ENCODE measurements at regions not wholly inside any gene's neighbourhood (a gene's known extent, or its start where the extent isn't known, plus 50 kb on each side); places are given as distances from the start of the nearest gene placed in this dataset.
"Not testable (repeated sequence)": the region's sequence is repeated elsewhere in the genome, so short reads cannot be mapped to it uniquely, and the experiment has no call there.

DNA sequence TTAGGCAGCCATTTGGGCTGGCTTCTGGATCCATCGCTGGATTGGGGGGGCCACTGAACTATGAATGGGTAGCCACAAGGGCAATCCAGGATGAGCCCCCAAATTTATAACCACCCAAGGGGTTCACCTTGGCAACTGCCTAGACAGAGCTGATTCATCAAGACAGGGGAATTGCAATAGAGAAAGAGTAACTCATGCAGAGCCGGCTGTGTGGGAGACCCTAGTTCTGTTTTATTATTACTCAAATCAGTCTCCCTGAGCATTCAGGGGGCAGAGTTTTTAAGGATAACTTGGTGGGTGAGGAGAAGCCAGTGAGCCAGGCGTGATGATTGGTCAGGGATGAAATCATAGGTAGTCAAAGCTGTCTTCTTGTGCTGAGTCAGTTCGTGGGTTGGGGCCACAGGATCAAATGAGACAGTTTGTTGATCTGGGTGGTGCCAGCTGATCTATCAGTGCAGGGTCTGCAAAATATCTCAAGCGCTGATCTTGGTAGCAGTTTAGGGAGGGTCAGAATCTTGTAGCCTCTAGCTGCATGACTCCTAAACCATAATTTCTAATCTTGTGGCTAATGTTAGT is 57.9 kb downstream of the DNAJB9 start:
- DNase-seq, result no peak

DNA sequence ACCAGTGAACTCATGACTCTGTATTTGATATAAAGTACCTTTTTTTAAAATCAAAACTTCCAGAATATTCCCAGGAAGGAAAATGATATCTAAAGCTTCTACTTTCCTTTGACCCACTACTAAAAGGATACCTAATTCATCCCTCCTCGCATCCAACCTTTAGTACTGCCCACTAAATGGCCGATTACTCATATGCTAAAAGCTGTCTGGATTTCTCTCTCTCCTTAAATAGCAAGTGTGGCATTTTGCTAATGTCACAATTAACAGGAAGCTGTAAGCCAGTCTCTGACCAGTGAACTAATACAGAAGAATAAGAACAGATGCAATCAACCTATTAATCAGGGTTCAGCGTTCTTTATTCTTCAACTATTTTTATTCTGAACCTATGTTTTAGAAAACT is 59.0 kb downstream of the DNAJB9 start:
- no peak for DNase-seq

DNA sequence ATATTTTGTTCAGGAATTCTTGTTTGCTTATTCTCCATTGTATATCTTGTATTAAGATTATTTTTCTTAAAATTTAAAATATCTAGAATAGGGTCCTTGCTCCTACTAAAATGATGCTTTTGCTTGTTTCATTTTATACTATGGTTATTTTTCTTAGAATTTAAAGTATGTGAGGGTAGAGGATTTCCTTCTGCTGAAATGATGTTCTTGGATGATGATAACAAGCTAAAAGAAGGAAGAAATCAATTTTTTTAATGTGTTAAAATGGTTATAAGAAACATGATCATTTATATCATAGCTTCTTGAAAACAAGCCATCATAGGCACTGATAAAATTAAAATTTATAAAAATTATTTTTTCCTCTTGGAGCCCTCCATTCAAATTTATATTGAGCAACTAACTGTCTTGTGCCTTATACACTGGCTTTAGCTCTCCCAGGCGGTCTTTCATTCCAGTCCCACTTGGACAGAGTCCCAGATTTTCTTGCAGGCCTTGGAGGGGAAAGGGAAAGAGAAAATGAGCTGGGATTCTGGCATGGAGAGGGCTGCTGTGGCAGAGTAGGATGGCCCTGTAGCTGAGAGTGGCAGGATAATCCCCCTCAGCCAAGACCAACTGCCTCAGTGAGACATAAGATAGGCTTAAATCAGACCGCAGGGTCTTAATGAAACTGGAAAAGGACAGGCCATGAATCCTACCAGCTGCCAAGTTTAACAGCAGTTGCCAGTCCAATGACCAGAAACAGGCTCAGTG is 60.2 kb downstream of the DNAJB9 start:
- peak in 29 of 56 donors; percentile 1 to 51 (median 16) for DNase-seq

DNA sequence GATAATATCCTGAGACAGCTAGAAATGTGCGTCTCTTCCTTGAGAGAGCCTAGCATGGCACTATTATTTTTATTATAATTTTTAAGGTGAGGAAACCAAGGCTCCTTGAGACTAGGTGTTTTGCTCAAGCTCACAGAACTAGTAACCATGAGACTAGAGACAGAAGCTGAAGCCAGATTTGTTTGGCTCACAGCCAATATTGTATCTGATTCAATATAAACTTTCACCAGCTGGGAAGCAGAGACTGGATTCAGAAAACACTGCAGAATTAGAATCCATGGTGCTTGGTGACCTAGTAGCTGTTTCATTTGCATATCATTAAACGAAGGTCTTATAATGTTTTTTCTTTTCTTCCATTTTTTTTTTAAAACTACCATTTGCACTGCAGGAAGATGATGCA is 64.4 kb downstream of the DNAJB9 start:
- DNase-seq, result no peak

DNA sequence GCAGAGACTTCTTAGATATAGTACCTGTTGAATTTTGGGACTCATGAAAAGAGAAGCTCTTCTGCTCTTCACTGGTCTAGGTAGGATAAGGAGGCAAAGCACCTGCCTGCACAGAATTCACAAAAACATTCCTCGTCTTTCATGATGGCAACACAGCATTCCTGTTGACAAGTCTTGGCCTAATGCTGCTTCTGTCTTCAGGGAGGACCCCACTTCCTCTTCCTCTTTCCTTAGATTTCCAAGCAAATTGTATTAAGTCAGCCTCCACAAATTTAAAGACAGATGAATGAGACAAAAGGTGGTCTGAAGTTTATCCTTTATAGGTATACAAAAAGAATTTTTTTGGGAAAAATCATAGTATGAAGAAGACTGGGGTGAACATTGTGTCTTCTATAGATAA is 64.9 kb downstream of the DNAJB9 start:
- DNase-seq, result no peak

DNA sequence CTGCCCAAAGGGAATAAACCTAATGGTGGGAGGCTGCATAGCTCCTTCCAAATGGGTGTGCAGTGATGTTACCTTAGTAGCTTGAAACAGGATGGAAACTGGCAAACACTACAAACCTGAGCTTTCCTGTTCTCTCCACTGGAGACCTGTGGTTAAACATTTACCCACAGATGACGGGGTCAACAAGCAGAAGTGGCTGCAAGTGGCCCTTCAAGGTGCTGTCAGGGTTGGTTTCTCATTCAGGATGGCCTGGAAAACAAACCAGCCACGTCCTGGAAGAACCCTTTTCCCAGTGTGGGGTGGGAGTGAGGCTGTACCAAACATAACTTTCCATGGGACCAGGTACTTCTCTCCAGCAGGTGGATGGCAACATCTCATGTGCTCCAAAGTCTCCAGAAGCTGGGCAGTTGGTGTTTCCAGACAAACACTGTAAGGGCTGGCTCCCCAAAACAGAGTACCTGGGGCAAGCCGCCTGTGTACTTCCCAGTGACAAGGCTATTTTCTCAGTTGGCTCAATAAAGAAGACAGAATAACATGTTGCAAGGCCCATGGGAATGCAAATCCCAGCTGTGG is 67.5 kb downstream of the DNAJB9 start:
- no peak for DNase-seq

DNA sequence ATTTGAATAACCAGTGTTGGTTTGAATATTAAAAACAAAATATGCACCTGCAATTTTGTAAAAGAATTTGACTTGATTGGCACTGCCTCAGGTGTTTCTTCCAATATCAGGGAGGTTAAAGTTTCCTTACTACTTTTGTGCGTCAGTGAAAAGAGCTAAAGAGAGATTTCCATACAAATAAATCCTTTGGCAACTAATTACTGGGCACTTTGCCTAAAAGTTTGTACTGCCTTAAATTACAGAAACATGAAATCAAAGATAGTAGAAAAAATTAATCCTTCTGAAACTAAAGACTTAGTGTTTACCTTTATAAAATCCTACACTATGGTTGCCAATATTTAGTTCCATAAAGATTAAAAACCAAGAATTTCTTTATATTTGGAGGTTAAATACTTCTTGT is 72.5 kb downstream of the DNAJB9 start:
- DNase-seq, result no peak

DNA sequence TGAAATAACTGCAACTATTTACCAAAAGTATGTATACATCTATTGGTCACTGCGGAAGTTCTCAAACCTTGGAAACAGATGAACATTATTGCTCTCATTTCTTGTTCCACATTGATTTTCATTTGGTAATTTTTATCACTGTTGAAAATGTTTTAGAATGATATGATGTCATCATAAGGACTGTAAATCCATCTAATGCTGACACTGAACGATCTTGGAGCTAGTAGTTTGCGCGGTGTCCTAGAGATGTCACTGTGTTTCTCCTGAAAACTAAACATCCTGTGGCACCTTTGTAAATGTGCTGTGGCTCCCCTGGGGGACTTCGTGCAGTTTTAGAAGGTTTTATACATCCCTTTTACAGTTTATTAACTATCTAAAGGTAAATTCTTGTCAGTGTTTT is 73.5 kb downstream of the DNAJB9 start:
- no peak for DNase-seq

DNA sequence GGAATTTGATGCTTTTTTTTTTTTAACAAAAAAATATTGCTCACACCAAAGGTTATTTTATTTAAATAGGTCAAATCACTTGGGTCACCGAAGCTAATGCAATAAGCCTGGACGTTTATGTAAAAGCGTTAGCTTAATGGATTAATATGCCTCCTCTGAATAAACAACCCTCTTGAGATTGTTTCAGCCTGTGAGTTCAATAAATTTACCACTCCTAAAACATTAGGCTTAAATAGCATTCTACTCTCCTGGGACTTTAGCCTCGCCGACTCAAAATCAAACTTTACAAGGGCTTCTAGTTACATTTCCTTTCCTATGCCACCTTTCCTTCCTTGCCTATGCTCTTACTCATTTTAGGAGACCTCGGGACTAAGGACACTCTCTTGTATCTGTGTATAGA is 79.3 kb downstream of the DNAJB9 start:
- DNase-seq, result no peak

DNA sequence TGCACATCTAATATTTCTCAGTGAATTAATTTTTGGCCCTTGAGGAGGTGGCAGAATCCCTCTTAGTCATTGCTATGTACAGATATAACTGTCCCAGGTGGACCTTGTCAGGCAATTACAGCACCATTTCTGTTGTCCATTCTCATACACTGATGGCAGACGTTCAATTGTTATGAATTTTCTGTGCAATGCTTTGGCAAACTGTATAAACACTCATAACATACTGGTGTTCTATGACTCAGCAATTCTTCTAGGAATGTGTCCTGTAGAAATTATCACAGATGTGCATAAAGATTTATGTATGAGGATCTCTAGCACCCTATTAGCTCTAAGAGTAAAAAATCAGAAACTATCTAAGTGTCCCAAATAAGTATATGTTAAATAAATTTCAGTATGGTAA is 80.8 kb downstream of the DNAJB9 start:
- no peak for DNase-seq

DNA sequence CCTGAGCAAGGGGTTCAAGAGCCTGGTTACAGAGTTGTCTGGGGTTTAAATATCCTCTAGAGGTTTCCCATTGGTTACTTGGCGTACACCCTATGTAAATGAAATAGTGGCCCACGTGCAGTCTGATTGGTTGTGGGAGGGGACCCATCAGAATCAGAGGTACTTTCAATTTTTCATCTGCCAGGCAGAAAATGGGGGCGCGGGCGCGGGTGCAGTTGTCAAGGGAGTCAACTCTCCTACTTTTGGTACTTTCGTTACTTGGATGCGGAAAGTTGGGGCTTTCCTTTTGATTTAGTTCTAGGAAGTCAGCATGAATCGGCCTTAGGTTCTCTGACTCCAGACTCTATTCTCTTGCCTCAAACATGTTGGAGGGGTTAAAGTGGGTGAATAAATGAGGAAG is 83.2 kb downstream of the DNAJB9 start:
- no peak for DNase-seq

DNA sequence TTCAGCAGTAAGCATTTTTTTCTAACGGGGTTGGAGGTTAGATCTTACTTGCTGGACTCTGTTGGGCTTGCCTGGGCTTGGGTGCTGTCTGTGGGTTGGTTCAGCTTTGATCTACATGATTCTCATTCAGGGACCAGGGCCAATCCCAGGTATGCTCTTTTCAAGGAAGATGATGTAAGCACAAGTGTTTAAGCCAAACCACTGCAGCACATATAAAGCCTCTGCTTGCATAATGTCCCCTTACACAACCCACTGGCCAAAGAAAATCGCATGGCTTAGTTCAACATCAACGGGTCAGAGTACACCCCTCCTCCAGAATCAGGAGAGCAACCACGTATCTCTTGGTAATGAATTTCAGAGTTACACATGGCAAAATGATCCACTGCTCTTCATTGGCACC is 83.9 kb downstream of the DNAJB9 start:
- DNase-seq, result no peak

DNA sequence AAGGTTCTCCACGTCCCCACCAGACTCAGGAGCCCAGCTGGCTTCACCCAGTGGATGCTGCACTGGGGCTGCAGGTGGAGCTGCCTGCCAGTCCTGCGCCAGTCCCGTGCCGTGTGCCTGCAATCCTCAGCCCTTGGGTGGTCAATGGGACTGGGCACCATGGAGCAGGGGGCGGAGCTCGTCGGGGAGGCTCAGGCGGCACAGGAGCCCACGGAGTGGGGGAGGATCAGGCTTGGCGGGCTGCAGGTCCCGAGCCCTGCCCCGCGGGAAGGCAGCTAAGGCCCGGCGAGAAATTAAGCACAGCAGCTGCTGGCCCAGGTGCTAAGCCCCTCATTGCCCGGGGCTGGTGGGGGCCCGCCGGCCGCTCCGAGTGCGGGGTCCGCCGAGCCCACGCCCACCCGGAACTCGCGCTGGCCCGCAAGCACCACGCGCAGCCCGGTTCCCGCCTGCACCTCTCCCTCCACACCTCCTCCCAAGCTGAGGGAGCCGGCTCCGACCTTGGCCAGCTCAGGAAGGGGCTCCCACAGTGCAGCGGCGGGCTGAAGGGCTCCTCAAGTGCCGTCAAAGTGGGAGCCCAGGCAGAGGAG is 87.6 kb downstream of the DNAJB9 start:
- DNase-seq, result not testable (repeated sequence)

DNA sequence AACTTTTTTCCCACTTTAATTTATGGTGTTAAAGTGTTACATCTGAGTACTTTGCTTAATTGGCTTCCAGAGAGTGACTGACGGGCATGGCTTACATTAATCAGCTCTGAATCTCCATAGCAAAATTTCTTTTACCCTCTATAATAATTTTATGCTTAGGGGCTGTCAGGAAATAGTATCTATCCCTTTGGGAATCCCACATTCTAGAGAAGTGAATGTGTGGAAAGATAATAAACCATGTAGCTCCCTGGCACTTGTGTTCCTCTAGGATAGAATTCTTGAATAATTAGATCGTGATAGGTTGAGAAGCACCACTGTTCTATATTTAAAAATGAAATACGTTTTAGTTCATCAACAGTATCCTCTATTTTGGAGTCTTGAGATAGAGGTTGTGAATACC is 89.6 kb downstream of the DNAJB9 start:
- no peak for DNase-seq

DNA sequence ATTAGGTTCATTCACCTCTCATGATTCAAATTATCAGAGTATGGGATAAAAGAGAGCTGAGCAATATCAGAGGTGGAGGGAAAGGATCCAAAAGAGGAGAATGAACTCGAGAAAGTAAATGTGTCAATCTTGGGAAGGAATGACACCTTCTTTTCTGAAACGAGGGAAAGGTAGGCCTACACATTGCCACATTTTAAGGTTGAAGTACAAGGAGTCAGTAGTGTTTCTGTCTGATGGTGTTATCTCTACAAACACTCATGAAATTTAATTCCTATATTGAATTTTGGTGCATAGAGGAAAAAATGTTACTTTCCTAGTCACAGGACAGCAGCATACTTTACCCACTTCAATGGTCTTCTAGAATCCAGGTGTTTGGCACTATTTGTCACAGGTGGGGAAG is 90.2 kb downstream of the DNAJB9 start:
- DNase-seq, result no peak

DNA sequence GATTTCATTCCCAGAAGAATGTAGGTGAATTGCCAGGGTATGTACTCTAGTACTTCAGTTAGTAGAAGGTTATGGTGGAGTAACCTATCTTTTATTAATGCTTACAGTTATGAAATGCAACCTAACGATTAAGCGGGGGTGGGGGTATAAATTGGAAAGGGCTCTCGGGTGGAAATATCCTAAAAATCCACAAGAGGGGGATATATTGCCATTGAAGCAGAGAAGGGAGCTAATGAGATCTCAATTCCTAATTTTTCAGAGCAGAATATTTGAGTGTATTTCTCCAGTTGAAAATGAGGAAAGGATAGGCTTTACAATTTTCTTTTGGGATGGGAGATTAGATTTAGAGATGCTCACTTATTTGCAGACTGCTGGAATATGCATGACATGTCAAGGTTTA is 90.8 kb downstream of the DNAJB9 start:
- no peak for DNase-seq

DNA sequence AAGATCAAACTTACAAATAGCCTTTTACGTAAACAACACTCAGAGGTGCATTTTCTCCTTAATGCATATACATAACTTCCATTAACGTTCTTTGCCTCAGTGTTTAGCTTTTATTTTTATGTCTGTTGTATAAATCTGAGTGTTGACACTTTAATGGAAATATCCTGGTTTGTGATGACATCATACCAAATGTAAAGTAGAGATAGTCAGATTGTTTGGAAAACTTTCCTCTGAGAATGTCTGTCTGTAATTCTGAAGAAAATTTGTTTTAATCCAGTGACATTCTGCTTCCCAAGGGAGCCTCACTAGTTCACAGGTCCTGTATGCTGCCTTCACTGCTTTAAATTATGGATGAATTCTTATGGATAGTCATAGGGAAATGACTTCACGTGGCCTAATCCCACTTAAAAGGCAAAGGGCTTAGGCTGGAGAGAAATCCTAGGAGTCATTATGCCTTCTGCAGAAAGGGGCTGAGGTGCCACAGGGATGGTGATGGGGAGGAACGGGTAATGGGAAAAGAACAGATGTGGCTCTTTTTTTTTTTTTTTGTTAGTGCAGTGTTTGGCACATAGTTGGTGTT is 93.2 kb downstream of the DNAJB9 start:
- DNase-seq, result no peak

DNA sequence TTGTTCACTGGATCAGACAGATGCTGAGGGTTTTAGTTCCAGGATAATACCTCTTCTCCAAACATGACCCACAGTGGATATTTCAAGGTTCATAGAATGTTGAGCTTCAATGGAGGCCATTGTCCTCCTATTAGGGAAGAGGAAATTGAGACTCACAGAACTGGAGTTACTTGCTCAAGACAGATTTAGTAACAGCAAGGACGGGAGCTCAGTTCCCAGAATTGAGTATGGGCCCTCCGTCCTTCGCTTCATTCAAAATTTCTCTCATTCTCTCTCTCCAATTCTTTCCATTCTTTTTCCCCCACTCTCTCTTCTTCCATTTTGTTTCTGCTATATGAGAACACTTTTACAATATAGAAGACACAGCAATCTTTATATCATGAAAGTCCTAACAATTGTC is 94.0 kb downstream of the DNAJB9 start:
- DNase-seq, result no peak

DNA sequence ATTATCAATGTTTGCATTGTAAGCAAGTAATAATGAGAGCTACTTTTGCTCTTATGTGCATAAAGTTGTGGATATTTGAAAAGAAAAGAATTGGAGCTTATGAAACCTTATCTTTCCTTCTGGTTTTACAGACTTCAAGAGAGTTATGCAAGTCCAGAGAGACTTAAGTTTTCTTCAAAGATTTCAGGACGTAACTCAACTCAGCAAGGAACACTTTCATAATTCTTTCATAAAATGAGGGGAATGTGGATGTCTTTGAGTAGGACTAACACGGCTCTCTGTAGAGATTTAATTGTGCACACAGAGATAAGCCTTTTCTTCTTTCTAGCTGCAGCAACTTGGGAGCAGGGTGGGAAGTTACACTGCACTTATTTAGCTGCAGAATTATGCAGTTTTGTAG is 97.5 kb downstream of the DNAJB9 start:
- DNase-seq, result no peak

DNA sequence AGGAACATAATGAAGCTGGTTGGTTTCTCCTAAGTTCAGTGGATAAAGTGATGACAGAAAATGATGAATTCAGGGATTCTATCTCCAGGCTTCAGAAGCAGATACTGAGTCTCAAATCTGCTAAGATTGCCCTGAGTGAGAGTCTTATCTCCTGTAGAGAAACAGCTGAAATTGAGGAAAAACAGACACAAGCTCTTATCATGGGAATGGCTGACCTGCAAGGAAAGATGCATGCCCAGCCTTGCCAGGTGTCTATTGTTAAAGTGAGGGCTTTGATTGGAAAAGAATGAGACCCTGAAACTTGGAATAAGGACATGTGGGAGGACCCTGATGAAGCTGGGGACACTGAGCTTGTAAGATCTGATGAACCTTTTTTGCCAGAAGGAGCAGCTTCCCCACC is 100.3 kb downstream of the DNAJB9 start:
- DNase-seq, result no peak

DNA sequence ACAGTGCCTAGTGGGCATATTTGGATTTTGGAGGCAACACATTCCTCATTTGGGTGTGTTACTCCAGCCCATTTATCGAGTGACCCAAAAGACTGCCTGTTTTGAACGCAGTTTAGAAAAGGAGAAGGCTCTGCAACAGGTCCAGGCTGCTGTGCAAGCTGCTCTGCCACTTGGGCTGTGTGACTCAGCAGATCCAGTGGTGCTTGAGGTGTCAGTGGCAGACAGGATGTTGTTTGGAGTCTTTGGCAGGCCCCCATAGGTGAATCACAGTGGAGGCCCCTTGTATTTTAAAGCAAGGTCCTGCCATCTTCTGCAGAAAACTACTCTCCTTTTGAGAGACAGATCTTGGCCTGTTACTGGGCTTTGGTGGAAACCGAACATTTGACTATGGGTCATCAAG is 104.0 kb downstream of the DNAJB9 start:
- not testable (repeated sequence) for DNase-seq

DNA sequence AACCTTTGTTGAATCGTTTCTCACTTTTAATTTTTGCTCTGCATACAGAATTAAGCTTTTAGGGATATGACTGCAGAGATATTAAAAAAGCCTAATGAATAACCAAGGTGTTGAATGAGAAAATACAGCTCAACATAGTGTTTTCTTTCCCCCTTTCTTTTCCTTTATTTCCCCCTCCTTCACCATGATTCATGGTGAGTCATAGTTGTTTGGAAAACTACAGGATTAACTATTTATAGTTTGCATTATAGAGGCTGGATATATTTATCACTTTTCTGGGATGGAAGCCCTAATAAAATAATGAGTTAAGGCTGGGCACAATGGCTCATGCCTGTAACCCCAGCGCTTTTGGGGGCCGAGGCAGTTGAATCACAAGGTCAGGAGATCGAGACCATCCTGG is 115.0 kb downstream of the DNAJB9 start:
- DNase-seq, result no peak

DNA sequence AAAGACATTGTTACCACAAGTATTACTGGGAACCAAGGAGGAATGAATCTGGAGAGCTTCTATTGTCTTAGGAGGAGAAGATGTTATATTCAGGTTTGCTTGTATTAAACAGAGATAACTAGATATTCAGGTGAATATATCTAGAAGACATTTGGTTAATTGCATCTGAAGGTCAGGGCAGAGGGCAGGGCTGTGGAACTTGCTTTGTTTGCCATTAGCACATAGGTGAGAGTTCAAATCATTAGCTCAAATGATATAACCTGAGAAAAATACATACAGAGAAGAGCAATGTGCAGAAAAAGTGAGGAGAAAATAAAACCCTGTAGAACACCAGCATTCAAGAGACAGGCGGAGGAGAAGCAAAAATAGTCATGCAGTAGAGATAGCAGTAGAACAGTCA is 116.8 kb downstream of the DNAJB9 start:
- DNase-seq, result no peak

Data from nucleus accumbens (tissue), 56 donors.